Testis (tissue), 2 donors: ENCODE measurements at regions not wholly inside any gene's neighbourhood (a gene's known extent, or its start where the extent isn't known, plus 50 kb on each side); places are given as distances from the start of the nearest gene placed in this dataset.

ENCODE experiments used
- DNase-seq: peaks from one replicate; pipeline ENCODE4 v3.0.0-alpha.2; 2019
- H3K27ac ChIP-seq, 2 donors: fragments of 200-600 bp; sonication (generic); one replicate each; pipeline ENCODE4 v1.5.1; 2019
- H3K27me3 ChIP-seq: fragments of 200-600 bp; sonication (generic); one replicate; pipeline ENCODE4 v1.5.1; 2019
- H3K36me3 ChIP-seq: fragments of 200-600 bp; sonication (generic); one replicate; pipeline ENCODE4 v1.5.1; 2017; ENCODE audit warnings: low read depth; ENCODE audit errors: missing control alignments
- H3K4me1 ChIP-seq: fragments of 200-600 bp; sonication (generic); one replicate; pipeline ENCODE4 v1.5.1; 2019
- H3K4me3 ChIP-seq, 2 donors: fragments of 200-600 bp; sonication (generic); one replicate each; pipeline ENCODE4 v1.5.1; 2017 to 2019
- H3K9me3 ChIP-seq: fragments of 200-600 bp; sonication (generic); one replicate; pipeline ENCODE4 v1.5.1; 2017
- CTCF ChIP-seq, 3 experiments: fragments of 450-650 bp in 2 of 3; fragments of 200-600 bp in 1 of 3; sonication (generic) in 1 of 3; IDR thresholded peaks; one replicate each; pipeline ENCODE4 v1.5.1; 2016 to 2019; ENCODE audit warnings: antibody characterized with exemption in 3 of 3, mild to moderate bottlenecking in 2 of 3, moderate library complexity in 1 of 3
- POLR2A ChIP-seq: fragments of 450-650 bp; IDR thresholded peaks from one replicate; pipeline ENCODE4 v1.6.1; 2017; ENCODE audit warnings: antibody characterized with exemption, mild to moderate bottlenecking, moderate library complexity
- WGBS, 2 donors: methylation state at CpG; one replicate each; pipeline ENCODE4 v1.1.5; 2018; 5-methylcytosine and 5-hydroxymethylcytosine counted together
- intact Hi-C: fragments of 100-400 bp; cut with DNase I; formaldehyde crosslinking; loops from one replicate; pipeline ENCODE4 v1.15.1; 2023; ENCODE audit warnings: low total_unique reads

GRCh38 chr12:60096727-60097126 lies 500.9 kb downstream of the SLC16A7 start:
- no peak overlapping the region for H3K4me3 ChIP-seq
- no peaks in the 10 kb centered on the region for H3K4me1 ChIP-seq
- intact Hi-C loops: no loop called here
- WGBS, 2 donors: 65 to 81% methylated on average over 4 of the region's 4 CpGs
- no peaks in the 10 kb centered on the region for H3K36me3 ChIP-seq
- H3K27ac ChIP-seq: no peak overlapping the region
- H3K27me3 ChIP-seq: no peaks in the 10 kb centered on the region
- no peaks in the 10 kb centered on the region for H3K9me3 ChIP-seq
- TF ChIP-seq POLR2A (no peak), CTCF (IDR thresholded peaks at IDR 0.05) (no peak)
- DNase-seq: no peak

- intact Hi-C loops: no loop called here
- no peak for TF ChIP-seq CTCF (IDR thresholded peaks at IDR 0.05)
- TF ChIP-seq POLR2A: no peak
- Histone ChIP-seq H3K4me3 (no peak overlapping the region), H3K27ac (no peak overlapping the region), H3K36me3 (no peaks in the 10 kb centered on the region), H3K27me3 (no peaks in the 10 kb centered on the region), H3K4me1 (no peaks in the 10 kb centered on the region), H3K9me3 (no peaks in the 10 kb centered on the region)
- WGBS, 2 donors: 91 to 95% methylated on average over 1 of the region's 1 CpG
- no peak for DNase-seq
These were observed 504.3 kb downstream of the SLC16A7 start for GRCh38 chr12:60100160-60100559.

- no peak overlapping the region for H3K4me3 ChIP-seq
- no peak for TF ChIP-seq CTCF (IDR thresholded peaks at IDR 0.05)
- H3K27me3 ChIP-seq: no peaks in the 10 kb centered on the region
- DNase-seq: no peak
- WGBS, 2 donors: 80 to 83% methylated on average over 1 of the region's 1 CpG
- no peaks in the 10 kb centered on the region for H3K36me3 ChIP-seq
- intact Hi-C loops: no loop called here
- H3K9me3 ChIP-seq: no peaks in the 10 kb centered on the region
- H3K4me1 ChIP-seq: no peaks in the 10 kb centered on the region
- H3K27ac ChIP-seq: no peak overlapping the region
These were observed 505.0 kb downstream of the SLC16A7 start for GRCh38 chr12:60100852-60101251.

- TF ChIP-seq POLR2A: no peak
- TF ChIP-seq CTCF (IDR thresholded peaks at IDR 0.05): no peak
- DNase-seq: no peak
- intact Hi-C loops: no loop called here
- Histone ChIP-seq H3K27ac (no peak overlapping the region), H3K4me3 (no peak overlapping the region), H3K9me3 (no peaks in the 10 kb centered on the region), H3K36me3 (no peaks in the 10 kb centered on the region), H3K27me3 (no peaks in the 10 kb centered on the region), H3K4me1 (no peaks in the 10 kb centered on the region)
These were observed 505.9 kb downstream of the SLC16A7 start for GRCh38 chr12:60101715-60102114.

GRCh38 chr12:60106214-60106613 lies 510.4 kb downstream of the SLC16A7 start:
- WGBS, 2 donors: 38 to 51% methylated on average over 1 of the region's 1 CpG
- Histone ChIP-seq H3K27ac (no peak overlapping the region), H3K4me1 (no peaks in the 10 kb centered on the region), H3K27me3 (no peaks in the 10 kb centered on the region), H3K36me3 (no peaks in the 10 kb centered on the region), H3K9me3 (no peaks in the 10 kb centered on the region), H3K4me3 (no peak overlapping the region)
- no peak for TF ChIP-seq CTCF (IDR thresholded peaks at IDR 0.05)
- no peak for TF ChIP-seq POLR2A
- no peak for DNase-seq
- intact Hi-C loops: no loop called here
